Activated CD4-positive, alpha-beta memory T cell treated with anti-CD3 and anti-CD28 coated beads for 36 hours (primary cell): ENCODE measurements at regions not wholly inside any gene's neighbourhood (a gene's known extent, or its start where the extent isn't known, plus 50 kb on each side); places are given as distances from the start of the nearest gene placed in this dataset.

ENCODE experiments used
- CTCF ChIA-PET: fragments of 350-600 bp; sonication (Branson Sonifier 250); formaldehyde crosslinking; loops from one replicate; lab custom pipeline; 2021; ENCODE audit warnings: antibody characterized with exemption, inconsistent platforms; lab: Charles Lee
- POLR2A ChIA-PET: fragments of 350-600 bp; sonication (Branson Sonifier 250); formaldehyde crosslinking; loops from one replicate; lab custom pipeline; 2021; ENCODE audit warnings: antibody characterized with exemption; lab: Charles Lee
- DNase-seq: peaks from one replicate; pipeline ENCODE4 v3.0.0-alpha.2; 2020
- H3K27ac Mint-ChIP-seq: one replicate; pipeline ENCODE4 v1.8.0; 2021; ENCODE audit warnings: mixed read lengths
- H3K27me3 Mint-ChIP-seq: one replicate; pipeline ENCODE4 v1.8.0; 2021; ENCODE audit warnings: mixed read lengths
- H3K36me3 Mint-ChIP-seq: one replicate; pipeline ENCODE4 v1.8.0; 2021; ENCODE audit warnings: mixed read lengths
- H3K4me1 Mint-ChIP-seq: one replicate; pipeline ENCODE4 v1.8.0; 2021; ENCODE audit warnings: low read depth, mixed read lengths
- H3K4me3 Mint-ChIP-seq: one replicate; pipeline ENCODE4 v1.8.0; 2021; ENCODE audit warnings: mild to moderate bottlenecking, mixed read lengths
- H3K9me3 Mint-ChIP-seq: one replicate; pipeline ENCODE4 v1.8.0; 2021; ENCODE audit warnings: mixed read lengths
- intact Hi-C: fragments of 100-400 bp; cut with micrococcal nuclease; formaldehyde crosslinking; loops from one replicate; pipeline ENCODE4 v1.15.1; 2023

GRCh38 chr22:48572951-48573350, 1254.7 kb downstream of the BRD1 start:
- H3K4me1 Mint-ChIP-seq, result peaks cover 2% of the 10 kb centered on the region
- peaks cover 22% of the 10 kb centered on the region for H3K9me3 Mint-ChIP-seq
- CTCF ChIA-PET, result no interaction called here
- H3K27ac Mint-ChIP-seq, result no peak overlapping the region
- no peak for DNase-seq
- peaks cover 7% of the 10 kb centered on the region for H3K36me3 Mint-ChIP-seq
- no peak overlapping the region for H3K4me3 Mint-ChIP-seq
- intact Hi-C loops, result no loop called here
- H3K27me3 Mint-ChIP-seq, result peaks cover 26% of the 10 kb centered on the region
- POLR2A ChIA-PET, result no interaction called here

- Mint-ChIP-seq H3K27ac (no peak overlapping the region), H3K4me3 (no peak overlapping the region), H3K4me1 (peaks cover 4% of the 10 kb centered on the region), H3K36me3 (peaks cover 7% of the 10 kb centered on the region), H3K27me3 (peaks cover 28% of the 10 kb centered on the region), H3K9me3 (peaks cover 22% of the 10 kb centered on the region)
- intact Hi-C loops, result no loop called here
- DNase-seq, result no peak
- CTCF ChIA-PET, result no interaction called here
- POLR2A ChIA-PET, result no interaction called here
These were observed 1256.8 kb downstream of the BRD1 start for GRCh38 chr22:48570912-48571311.

GRCh38 chr22:48569476-48570233, 1258.0 kb downstream of the BRD1 start:
- Mint-ChIP-seq H3K27ac (no peak overlapping the region), H3K27me3 (peaks cover 26% of the 10 kb centered on the region), H3K9me3 (peaks cover 22% of the 10 kb centered on the region), H3K4me3 (no peak overlapping the region), H3K36me3 (peaks cover 7% of the 10 kb centered on the region), H3K4me1 (peaks cover 2% of the 10 kb centered on the region)
- POLR2A ChIA-PET, result no interaction called here
- CTCF ChIA-PET, result interaction anchor here (0.6 kb wide), 1 partner anchor 717 kb away, joined by 3 read pairs; no protein-coding TSS in a partner anchor
- no peak for DNase-seq
- intact Hi-C loops, result no loop called here

- Mint-ChIP-seq H3K4me1 (peaks cover 2% of the 10 kb centered on the region), H3K27ac (no peak overlapping the region), H3K36me3 (peaks cover 7% of the 10 kb centered on the region), H3K27me3 (peaks cover 20% of the 10 kb centered on the region), H3K4me3 (no peak overlapping the region), H3K9me3 (peaks cover 22% of the 10 kb centered on the region)
- ChIA-PET POLR2A (no interaction called here), CTCF (interaction anchor here (0.6 kb wide), 1 partner anchor 717 kb away, joined by 3 read pairs; no protein-coding TSS in a partner anchor)
- intact Hi-C loops, result no loop called here
- DNase-seq, result no peak
These were observed 1258.8 kb downstream of the BRD1 start for GRCh38 chr22:48568736-48569330.

- ChIA-PET POLR2A (no interaction called here), CTCF (no interaction called here)
- Mint-ChIP-seq H3K4me1 (peaks cover 2% of the 10 kb centered on the region), H3K27ac (no peak overlapping the region), H3K36me3 (peaks cover 7% of the 10 kb centered on the region), H3K4me3 (no peak overlapping the region), H3K27me3 (peaks cover 18% of the 10 kb centered on the region), H3K9me3 (peaks cover 22% of the 10 kb centered on the region)
- intact Hi-C loops, result no loop called here
- DNase-seq, result no peak
These were observed 1260.3 kb downstream of the BRD1 start for GRCh38 chr22:48567213-48567975.

GRCh38 chr22:48566741-48567140, 1260.9 kb downstream of the BRD1 start:
- no peak overlapping the region for H3K27ac Mint-ChIP-seq
- no peak overlapping the region for H3K4me3 Mint-ChIP-seq
- H3K36me3 Mint-ChIP-seq, result peaks cover 7% of the 10 kb centered on the region
- no peak for DNase-seq
- H3K27me3 Mint-ChIP-seq, result peaks cover 18% of the 10 kb centered on the region
- peaks cover 2% of the 10 kb centered on the region for H3K4me1 Mint-ChIP-seq
- intact Hi-C loops, result no loop called here
- H3K9me3 Mint-ChIP-seq, result peaks cover 18% of the 10 kb centered on the region
- CTCF ChIA-PET, result no interaction called here
- POLR2A ChIA-PET, result no interaction called here

DNA sequence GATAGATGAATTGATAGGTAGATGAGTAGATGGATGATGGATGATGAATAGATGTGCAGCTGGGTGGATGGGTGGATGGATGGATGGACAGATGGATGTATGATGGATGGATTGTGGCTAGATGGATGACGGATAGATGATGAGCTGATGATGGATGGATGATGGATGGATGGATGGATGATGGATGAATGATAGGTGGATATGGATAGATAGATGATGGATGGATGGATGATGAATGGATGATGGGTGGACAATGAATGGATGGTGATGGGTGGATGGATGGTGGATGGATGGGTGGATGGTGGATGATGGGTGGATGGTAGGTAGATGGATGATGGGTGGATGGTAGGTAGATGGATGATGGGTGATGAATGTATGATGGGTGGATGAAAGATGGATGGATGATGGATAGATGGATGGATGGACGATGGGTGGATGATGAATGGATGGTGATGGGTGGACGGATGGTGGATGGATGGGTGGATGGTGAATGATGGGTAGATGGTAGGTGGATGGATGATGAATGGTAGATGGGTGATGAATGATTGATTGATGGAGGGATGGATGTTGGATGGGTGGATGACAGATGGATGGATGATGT, 1261.7 kb downstream of the BRD1 start:
- no peak for DNase-seq
- H3K27me3 Mint-ChIP-seq, result peaks cover 18% of the 10 kb centered on the region
- H3K4me1 Mint-ChIP-seq, result peaks cover 2% of the 10 kb centered on the region
- peaks cover 13% of the 10 kb centered on the region for H3K9me3 Mint-ChIP-seq
- intact Hi-C loops, result no loop called here
- ChIA-PET CTCF (no interaction called here), POLR2A (no interaction called here)
- H3K4me3 Mint-ChIP-seq, result no peak overlapping the region
- H3K36me3 Mint-ChIP-seq, result peaks cover 5% of the 10 kb centered on the region
- H3K27ac Mint-ChIP-seq, result no peak overlapping the region

DNA sequence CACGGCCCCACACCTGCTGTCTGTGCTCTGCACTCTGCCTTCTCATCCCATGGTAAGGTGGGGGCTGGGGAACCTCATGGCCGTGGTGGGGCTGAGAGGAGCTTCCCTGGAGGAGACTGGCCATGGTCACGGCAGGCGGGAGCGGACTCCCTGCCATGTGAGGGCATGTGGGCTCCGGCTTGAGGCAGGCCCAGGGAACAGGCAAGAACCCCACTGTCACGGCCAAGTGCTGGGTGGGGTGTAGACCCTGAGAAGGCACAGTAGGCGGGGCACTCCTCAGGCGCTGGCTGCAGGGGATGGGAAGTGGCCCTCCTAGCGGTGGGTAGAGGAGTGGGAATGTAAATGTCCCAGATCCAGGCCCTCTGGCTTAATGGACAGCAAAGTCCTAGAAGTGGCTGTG, 1262.7 kb downstream of the BRD1 start:
- POLR2A ChIA-PET, result no interaction called here
- peaks cover 3% of the 10 kb centered on the region for H3K9me3 Mint-ChIP-seq
- H3K4me1 Mint-ChIP-seq, result peaks cover 2% of the 10 kb centered on the region
- peaks cover 16% of the 10 kb centered on the region for H3K27me3 Mint-ChIP-seq
- intact Hi-C loops, result no loop called here
- no peak overlapping the region for H3K27ac Mint-ChIP-seq
- H3K36me3 Mint-ChIP-seq, result no peaks in the 10 kb centered on the region
- H3K4me3 Mint-ChIP-seq, result no peak overlapping the region
- no peak for DNase-seq
- CTCF ChIA-PET, result no interaction called here

DNA sequence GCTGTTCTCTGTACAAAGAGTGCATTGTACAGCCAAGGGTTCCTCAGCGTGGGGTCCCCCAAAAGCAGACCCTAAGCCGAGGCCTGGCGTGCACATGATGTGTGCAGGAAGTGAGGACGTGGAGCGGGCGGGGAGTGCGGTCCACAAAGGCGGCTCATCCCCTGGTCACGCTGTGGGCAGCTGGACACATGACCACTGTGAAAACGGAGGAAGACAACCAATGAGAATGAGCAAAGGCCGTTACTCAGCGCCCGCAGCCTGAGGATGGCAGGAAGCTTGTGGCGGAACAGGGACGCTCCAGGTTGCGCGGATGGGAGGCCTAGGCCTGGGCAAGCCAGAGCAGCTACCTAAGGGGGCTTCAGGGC, 1263.7 kb downstream of the BRD1 start:
- intact Hi-C loops, result no loop called here
- no peak overlapping the region for H3K27ac Mint-ChIP-seq
- H3K4me3 Mint-ChIP-seq, result no peak overlapping the region
- ChIA-PET CTCF (no interaction called here), POLR2A (no interaction called here)
- peaks cover 2% of the 10 kb centered on the region for H3K4me1 Mint-ChIP-seq
- H3K9me3 Mint-ChIP-seq, result no peaks in the 10 kb centered on the region
- DNase-seq, result no peak
- H3K36me3 Mint-ChIP-seq, result no peaks in the 10 kb centered on the region
- peaks cover 15% of the 10 kb centered on the region for H3K27me3 Mint-ChIP-seq

GRCh38 chr22:48563118-48563965, 1264.3 kb downstream of the BRD1 start:
- Mint-ChIP-seq H3K27ac (no peak overlapping the region), H3K36me3 (no peaks in the 10 kb centered on the region), H3K27me3 (peaks cover 14% of the 10 kb centered on the region), H3K9me3 (no peaks in the 10 kb centered on the region), H3K4me1 (peaks cover 2% of the 10 kb centered on the region), H3K4me3 (no peak overlapping the region)
- POLR2A ChIA-PET, result no interaction called here
- DNase-seq, result no peak
- intact Hi-C loops, result no loop called here
- CTCF ChIA-PET, result no interaction called here

DNA sequence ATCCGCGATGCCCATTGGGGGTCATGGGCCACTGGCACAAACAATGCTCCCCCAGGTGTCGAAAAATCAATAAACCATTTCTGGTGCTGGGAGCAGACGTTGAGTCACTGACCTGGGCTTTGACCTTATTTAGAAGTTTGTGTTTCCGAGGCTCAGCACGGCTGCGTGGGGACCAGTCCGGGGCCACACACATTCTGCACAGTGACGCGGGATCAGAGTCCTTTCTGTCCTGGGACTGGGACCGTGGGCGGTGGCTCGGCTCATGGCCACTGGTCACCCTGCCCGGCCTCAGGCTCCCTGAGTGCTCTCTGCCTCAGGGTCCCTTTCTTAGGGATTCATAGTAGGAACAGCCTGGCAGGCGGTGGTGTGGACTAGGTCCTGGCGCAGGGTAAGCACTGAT, 1266.0 kb downstream of the BRD1 start:
- no peaks in the 10 kb centered on the region for H3K36me3 Mint-ChIP-seq
- H3K27me3 Mint-ChIP-seq, result peaks cover 4% of the 10 kb centered on the region
- POLR2A ChIA-PET, result no interaction called here
- CTCF ChIA-PET, result no interaction called here
- no peak for DNase-seq
- H3K27ac Mint-ChIP-seq, result no peak overlapping the region
- H3K4me1 Mint-ChIP-seq, result peaks cover under 1% of the 10 kb centered on the region
- no peak overlapping the region for H3K4me3 Mint-ChIP-seq
- intact Hi-C loops, result no loop called here
- no peaks in the 10 kb centered on the region for H3K9me3 Mint-ChIP-seq
